ENCODE measurements at regions not wholly inside any gene's neighbourhood (a gene's known extent, or its start where the extent isn't known, plus 50 kb on each side); places are given as distances from the start of the nearest gene placed in this dataset.

DNA sequence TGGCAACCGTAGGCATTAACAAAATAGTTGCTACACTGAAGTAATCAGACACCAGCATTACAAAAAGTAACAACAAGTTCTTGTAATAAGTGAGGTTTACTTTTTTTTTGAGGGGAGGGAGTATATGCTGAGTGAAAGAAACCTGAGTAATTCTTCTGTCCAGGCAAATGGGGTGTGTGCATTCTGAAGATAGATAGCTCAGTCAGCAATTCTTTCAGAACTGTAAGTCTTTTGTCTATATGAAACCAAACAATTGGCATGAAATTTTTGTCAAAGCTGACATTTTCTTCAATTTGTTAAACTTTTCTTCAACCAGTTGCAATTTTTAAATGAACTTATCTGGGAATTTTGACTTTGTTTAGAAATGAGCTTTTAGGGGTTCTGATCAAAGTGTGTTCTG is 208.1 kb upstream of the THSD7B start:
- Histone ChIP-seq H3K27me3 (ENCODE audit: insufficient read depth, low read length) (no peaks in the 10 kb centered on the region), H3K9me3 (ENCODE audit: insufficient read depth, low read depth, low read length) (peaks cover 7% of the 10 kb centered on the region), H3K4me1 (ENCODE audit: insufficient read depth, low read length) (no peaks in the 10 kb centered on the region), H3K4me2 (ENCODE audit: low read length) (no peak overlapping the region), H4K20me1 (ENCODE audit: insufficient read depth, low read length) (no peaks in the 10 kb centered on the region), H3K9ac (ENCODE audit: low read length) (no peak overlapping the region), H3K27ac (ENCODE audit: low read depth, low read length) (no peak overlapping the region), H3K79me2 (ENCODE audit: insufficient read depth, low read length) (no peaks in the 10 kb centered on the region), H3K36me3 (ENCODE audit: insufficient read depth, low read length) (no peaks in the 10 kb centered on the region), H2AFZ (ENCODE audit: low read depth, low read length) (no peak overlapping the region), H3K4me3 (ENCODE audit: insufficient read depth, low read depth, low read length) (no peak overlapping the region)
- no peak overlapping the region for H3K27ac Mint-ChIP-seq (ENCODE audit: unreplicated experiment)
- no peak for TF ChIP-seq EZH2 (IDR thresholded peaks at IDR 0.05; ENCODE audit: insufficient read depth, low read length)
- TF ChIP-seq, protein P1, sequence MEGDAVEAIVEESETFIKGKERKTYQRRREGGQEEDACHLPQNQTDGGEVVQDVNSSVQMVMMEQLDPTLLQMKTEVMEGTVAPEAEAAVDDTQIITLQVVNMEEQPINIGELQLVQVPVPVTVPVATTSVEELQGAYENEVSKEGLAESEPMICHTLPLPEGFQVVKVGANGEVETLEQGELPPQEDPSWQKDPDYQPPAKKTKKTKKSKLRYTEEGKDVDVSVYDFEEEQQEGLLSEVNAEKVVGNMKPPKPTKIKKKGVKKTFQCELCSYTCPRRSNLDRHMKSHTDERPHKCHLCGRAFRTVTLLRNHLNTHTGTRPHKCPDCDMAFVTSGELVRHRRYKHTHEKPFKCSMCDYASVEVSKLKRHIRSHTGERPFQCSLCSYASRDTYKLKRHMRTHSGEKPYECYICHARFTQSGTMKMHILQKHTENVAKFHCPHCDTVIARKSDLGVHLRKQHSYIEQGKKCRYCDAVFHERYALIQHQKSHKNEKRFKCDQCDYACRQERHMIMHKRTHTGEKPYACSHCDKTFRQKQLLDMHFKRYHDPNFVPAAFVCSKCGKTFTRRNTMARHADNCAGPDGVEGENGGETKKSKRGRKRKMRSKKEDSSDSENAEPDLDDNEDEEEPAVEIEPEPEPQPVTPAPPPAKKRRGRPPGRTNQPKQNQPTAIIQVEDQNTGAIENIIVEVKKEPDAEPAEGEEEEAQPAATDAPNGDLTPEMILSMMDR (IDR thresholded peaks at IDR 0.05; ENCODE audit: insufficient read depth, low read depth, low read length) = no peak
- H3K4me3 Mint-ChIP-seq (ENCODE audit: unreplicated experiment) = no peak overlapping the region
- FAIRE-seq (no peak), DNase-seq (ENCODE audit: low read depth) (no peak)
- H3K27me3 Mint-ChIP-seq (ENCODE audit: low read depth, unreplicated experiment) = no peaks in the 10 kb centered on the region
- peaks cover 1% of the 10 kb centered on the region for H3K4me1 Mint-ChIP-seq (ENCODE audit: low read depth, unreplicated experiment)
- no peaks in the 10 kb centered on the region for H3K36me3 Mint-ChIP-seq (ENCODE audit: low read depth, unreplicated experiment)
- no peaks in the 10 kb centered on the region for H3K9me3 Mint-ChIP-seq (ENCODE audit: unreplicated experiment)

DNA sequence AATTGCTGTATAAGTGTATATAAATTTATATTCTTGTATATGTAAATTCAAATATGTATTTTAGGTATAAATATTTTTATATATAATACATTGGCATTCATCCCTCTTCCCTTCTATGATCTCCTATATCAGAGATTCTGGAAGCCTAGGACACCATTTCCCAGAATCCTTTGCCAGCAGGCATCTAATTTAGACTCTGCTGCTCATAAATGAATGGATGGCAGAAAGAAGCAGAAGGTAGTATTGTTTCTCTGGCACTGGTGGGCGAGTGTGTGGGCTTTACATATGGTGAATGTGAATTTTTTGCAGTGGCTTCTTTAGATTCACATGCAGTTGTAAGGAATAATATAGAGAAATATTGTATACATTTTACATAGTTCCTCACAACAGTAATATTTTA is 215.2 kb upstream of the THSD7B start:
- TF ChIP-seq EZH2 (IDR thresholded peaks at IDR 0.05; ENCODE audit: insufficient read depth, low read length) = no peak
- TF ChIP-seq, protein P1 (IDR thresholded peaks at IDR 0.05; ENCODE audit: insufficient read depth, low read depth, low read length) = no peak
- no peak for FAIRE-seq
- H3K36me3 Mint-ChIP-seq (ENCODE audit: low read depth, unreplicated experiment) = no peaks in the 10 kb centered on the region

GRCh38 chr2:136539355-136539754 is 226.0 kb upstream of the THSD7B start:
- Mint-ChIP-seq H3K9me3 (ENCODE audit: unreplicated experiment) (no peaks in the 10 kb centered on the region), H3K4me3 (ENCODE audit: unreplicated experiment) (no peak overlapping the region), H3K27me3 (ENCODE audit: low read depth, unreplicated experiment) (peaks cover 15% of the 10 kb centered on the region), H3K4me1 (ENCODE audit: low read depth, unreplicated experiment) (no peaks in the 10 kb centered on the region), H3K36me3 (ENCODE audit: low read depth, unreplicated experiment) (no peaks in the 10 kb centered on the region), H3K27ac (ENCODE audit: unreplicated experiment) (no peak overlapping the region)
- H3K4me1 ChIP-seq (ENCODE audit: insufficient read depth, low read length) = no peaks in the 10 kb centered on the region
- no peaks in the 10 kb centered on the region for H4K20me1 ChIP-seq (ENCODE audit: insufficient read depth, low read length)
- TF ChIP-seq, protein P1 (IDR thresholded peaks at IDR 0.05; ENCODE audit: insufficient read depth, low read depth, low read length) = no peak
- TF ChIP-seq EZH2 (IDR thresholded peaks at IDR 0.05; ENCODE audit: insufficient read depth, low read length) = no peak
- H3K4me3 ChIP-seq (ENCODE audit: insufficient read depth, low read depth, low read length) = no peak overlapping the region
- no peak overlapping the region for H3K4me2 ChIP-seq (ENCODE audit: low read length)
- no peaks in the 10 kb centered on the region for H3K36me3 ChIP-seq (ENCODE audit: insufficient read depth, low read length)
- FAIRE-seq (no peak), DNase-seq (ENCODE audit: low read depth) (no peak)
- no peak overlapping the region for H3K9ac ChIP-seq (ENCODE audit: low read length)
- H3K9me3 ChIP-seq (ENCODE audit: insufficient read depth, low read depth, low read length) = peaks cover 3% of the 10 kb centered on the region
- no peaks in the 10 kb centered on the region for H3K79me2 ChIP-seq (ENCODE audit: insufficient read depth, low read length)
- no peaks in the 10 kb centered on the region for H3K27me3 ChIP-seq (ENCODE audit: insufficient read depth, low read length)
- H2AFZ ChIP-seq (ENCODE audit: low read depth, low read length) = no peak overlapping the region
- no peak overlapping the region for H3K27ac ChIP-seq (ENCODE audit: low read depth, low read length)

More for the DNA sequence above, 215.2 kb upstream of the THSD7B start:
- Mint-ChIP-seq H3K4me3 (ENCODE audit: unreplicated experiment) (no peak overlapping the region), H3K9me3 (ENCODE audit: unreplicated experiment) (no peaks in the 10 kb centered on the region), H3K27ac (ENCODE audit: unreplicated experiment) (no peak overlapping the region), H3K27me3 (ENCODE audit: low read depth, unreplicated experiment) (no peaks in the 10 kb centered on the region), H3K4me1 (ENCODE audit: low read depth, unreplicated experiment) (peaks cover 1% of the 10 kb centered on the region)
- no peak for DNase-seq (ENCODE audit: low read depth)
- H4K20me1 ChIP-seq (ENCODE audit: insufficient read depth, low read length) = no peaks in the 10 kb centered on the region
- H3K9ac ChIP-seq (ENCODE audit: low read length) = no peak overlapping the region
- no peak overlapping the region for H3K4me2 ChIP-seq (ENCODE audit: low read length)
- no peak overlapping the region for H3K27ac ChIP-seq (ENCODE audit: low read depth, low read length)
- H3K27me3 ChIP-seq (ENCODE audit: insufficient read depth, low read length) = no peaks in the 10 kb centered on the region
- H3K79me2 ChIP-seq (ENCODE audit: insufficient read depth, low read length) = no peaks in the 10 kb centered on the region
- H3K4me1 ChIP-seq (ENCODE audit: insufficient read depth, low read length) = no peaks in the 10 kb centered on the region
- no peak overlapping the region for H3K4me3 ChIP-seq (ENCODE audit: insufficient read depth, low read depth, low read length)
- H3K36me3 ChIP-seq (ENCODE audit: insufficient read depth, low read length) = no peaks in the 10 kb centered on the region
- no peak overlapping the region for H2AFZ ChIP-seq (ENCODE audit: low read depth, low read length)
- H3K9me3 ChIP-seq (ENCODE audit: insufficient read depth, low read depth, low read length) = peaks cover 4% of the 10 kb centered on the region
